Erythroblast (primary cell): ENCODE measurements at regions not wholly inside any gene's neighbourhood (a gene's known extent, or its start where the extent isn't known, plus 50 kb on each side); places are given as distances from the start of the nearest gene placed in this dataset.

Experiments used
- DNase-seq, 2 experiments: peaks; one replicate each; lab custom pipeline; 2025; lab: John Stamatoyannopoulos, UW
- GATA1 ChIP-seq: IDR thresholded peaks from 2 replicates; pipeline ENCODE4 v1.6.1; 2011; ENCODE audit warnings: low read depth, mild to moderate bottlenecking, control low read depth, low read length, moderate library complexity
- POLR2A ChIP-seq: IDR thresholded peaks from 2 replicates; pipeline ENCODE4 v1.6.1; 2011; ENCODE audit warnings: mild to moderate bottlenecking, low read length

- DNase-seq: no peak
- TF ChIP-seq POLR2A (no peak), GATA1 (no peak)
Observed at GRCh38 chr16:52092126-52092525, 454.8 kb downstream of the TOX3 start.

GRCh38 chr16:52090080-52090479, 456.9 kb downstream of the TOX3 start:
- TF ChIP-seq GATA1 (no peak), POLR2A (no peak)
- DNase-seq: no peak

GRCh38 chr16:52089476-52089875, 457.5 kb downstream of the TOX3 start:
- no peak for DNase-seq
- TF ChIP-seq GATA1 (no peak), POLR2A (no peak)

GRCh38 chr16:52086901-52087300, 460.0 kb downstream of the TOX3 start:
- no peak for DNase-seq
- no peak for TF ChIP-seq POLR2A
- no peak for TF ChIP-seq GATA1

- no peak for DNase-seq
- TF ChIP-seq POLR2A (no peak), GATA1 (no peak)
Observed at GRCh38 chr16:52078716-52079655, 468.0 kb downstream of the TOX3 start.

- TF ChIP-seq POLR2A (no peak), GATA1 (no peak)
- DNase-seq: no peak
Observed at GRCh38 chr16:52077607-52078006, 469.3 kb downstream of the TOX3 start.

GRCh38 chr16:52076801-52077201, 470.1 kb downstream of the TOX3 start:
- TF ChIP-seq GATA1 (no peak), POLR2A (no peak)
- no peak for DNase-seq

GRCh38 chr16:52076332-52076731, 470.6 kb downstream of the TOX3 start:
- no peak for DNase-seq
- no peak for TF ChIP-seq GATA1
- TF ChIP-seq POLR2A: no peak

GRCh38 chr16:52074133-52074532, 472.8 kb downstream of the TOX3 start:
- TF ChIP-seq GATA1 (no peak), POLR2A (no peak)
- DNase-seq: no peak

- TF ChIP-seq POLR2A (no peak), GATA1 (no peak)
- no peak for DNase-seq
Observed at GRCh38 chr16:52073024-52073423, 473.9 kb downstream of the TOX3 start.

- TF ChIP-seq GATA1 (no peak), POLR2A (no peak)
- no peak for DNase-seq
Observed at GRCh38 chr16:52071101-52071500, 475.8 kb downstream of the TOX3 start.

GRCh38 chr16:52070341-52071057, 476.4 kb downstream of the TOX3 start:
- no peak for TF ChIP-seq GATA1
- TF ChIP-seq POLR2A: no peak
- DNase-seq: no peak

- no peak for TF ChIP-seq POLR2A
- no peak for TF ChIP-seq GATA1
- no peak for DNase-seq
Observed at GRCh38 chr16:52069866-52070265, 477.1 kb downstream of the TOX3 start.

- TF ChIP-seq POLR2A (no peak), GATA1 (no peak)
- no peak for DNase-seq
Observed at GRCh38 chr16:52068447-52069074, 478.4 kb downstream of the TOX3 start.
